HG03354 (cell line): ENCODE measurements at regions not wholly inside any gene's neighbourhood (a gene's known extent, or its start where the extent isn't known, plus 50 kb on each side); places are given as distances from the start of the nearest gene placed in this dataset.

ENCODE experiments used
- ATAC-seq: cut with Tn5 transposase; IDR thresholded peaks from one replicate; pipeline ENCODE4 v1.9.1; 2021; ENCODE audit warnings: mild to moderate bottlenecking; ENCODE audit not compliant: unreplicated experiment, poor library complexity, severe bottlenecking

GRCh38 chr10:24153031-24153430, 55.9 kb upstream of the KIAA1217 start:
- ATAC-seq = no peak

GRCh38 chr10:24153537-24153936, 55.4 kb upstream of the KIAA1217 start:
- no peak for ATAC-seq

DNA sequence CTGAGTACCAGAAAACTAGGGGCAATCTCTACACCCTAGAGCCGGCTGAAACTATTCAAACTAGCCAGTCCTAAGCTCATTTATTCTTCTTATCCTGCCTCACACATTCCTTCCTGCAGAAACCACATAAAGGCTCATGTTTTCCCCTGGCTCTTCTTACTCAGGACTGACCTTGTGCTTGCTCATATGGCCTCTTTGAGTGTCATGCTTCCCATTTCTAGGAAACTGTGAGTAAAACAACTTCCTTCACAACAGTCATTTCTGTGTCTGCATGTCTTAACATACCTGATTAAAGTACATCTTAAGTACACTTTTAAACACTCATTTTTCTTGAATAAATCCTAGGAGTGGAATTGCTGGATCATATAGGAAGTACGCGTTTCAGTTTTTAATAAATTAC, 52.3 kb upstream of the KIAA1217 start:
- ATAC-seq = no peak

GRCh38 chr10:24157567-24157966, 51.4 kb upstream of the KIAA1217 start:
- ATAC-seq = no peak
